GM12878 (cell line): ENCODE measurements at regions not wholly inside any gene's neighbourhood (a gene's known extent, or its start where the extent isn't known, plus 50 kb on each side); places are given as distances from the start of the nearest gene placed in this dataset.
"Not testable (repeated sequence)": the region's sequence is repeated elsewhere in the genome, so short reads cannot be mapped to it uniquely, and the experiment has no call there.

Experiments used
- ATAC-seq: fragments of 200-7000 bp; cut with Tn5 transposase; 3 replicates; pipeline ENCODE4 v1.9.1; 2020; ENCODE audit warnings: mild to moderate bottlenecking, moderate library complexity
- BruUV-seq: library from RNA; stranded (reverse); fragments of 400-500 nt; replicated peaks from 2 replicates; lab custom pipeline; 2021; lab: Mats Ljungman, UMichigan
- CTCF ChIA-PET: fragments of 300-600 bp; sonication (Branson Sonifier 250); formaldehyde crosslinking; extraction: SDS; loops from one replicate; lab custom pipeline; 2021; ENCODE audit warnings: inconsistent platforms; lab: Yijun Ruan, JAX
- POLR2A ChIA-PET: fragments of 350-600 bp; formaldehyde crosslinking; extraction: SDS; loops from one replicate; lab custom pipeline; 2021; ENCODE audit warnings: inconsistent platforms; lab: Charles Lee
- RAD21 ChIA-PET: fragments of 300-600 bp; sonication (Branson Sonifier 250); formaldehyde crosslinking; loops from one replicate; lab custom pipeline; 2023; ENCODE audit warnings: antibody characterized with exemption; ENCODE audit not compliant: unreplicated experiment; lab: Charles Lee
- SMC1A ChIA-PET: fragments of 300-600 bp; sonication (Branson Sonifier 250); formaldehyde crosslinking; loops from one replicate; lab custom pipeline; 2023; ENCODE audit not compliant: unreplicated experiment, uncharacterized antibody; lab: Charles Lee
- DNase-seq: peaks from one replicate; pipeline ENCODE4 v3.0.0-alpha.2; 2011; ENCODE audit warnings: low read depth, low spot score
- FAIRE-seq: peaks from 3 replicates; lab custom pipeline; 2011; peaks lifted over from hg19 to GRCh38; lab: Jason Lieb, UNC
- H2AFZ ChIP-seq: 2 replicates; pipeline ENCODE4 v1.6.0; 2011; ENCODE audit warnings: low read depth, low read length, control low read depth; ENCODE audit not compliant: control insufficient read depth
- H3K27ac ChIP-seq: 2 replicates; pipeline ENCODE4 v1.5.1; 2011; ENCODE audit warnings: control low read depth; ENCODE audit not compliant: control insufficient read depth, insufficient read depth
- H3K27me3 ChIP-seq, 2 experiments: replicated peaks in 1 of 2; 2 replicates each; pipeline versions ENCODE4 v1.6.0 to v1.6.1; 2011; ENCODE audit warnings: low read length in 1 of 2; ENCODE audit not compliant: control insufficient read depth in 2 of 2, insufficient read depth in 2 of 2
- H3K36me3 ChIP-seq, 2 experiments: 2 replicates each; pipeline ENCODE4 v1.5.1; 2011; ENCODE audit warnings: low read length in 1 of 2; ENCODE audit not compliant: control insufficient read depth in 2 of 2, insufficient read depth in 2 of 2
- H3K4me1 ChIP-seq: 2 replicates; pipeline ENCODE4 v1.6.1; 2011; ENCODE audit warnings: mild to moderate bottlenecking, low read length, moderate library complexity, mixed read lengths; ENCODE audit not compliant: control insufficient read depth, insufficient read depth
- H3K4me2 ChIP-seq: 2 replicates; pipeline ENCODE4 v1.6.0; 2011; ENCODE audit warnings: control low read depth; ENCODE audit not compliant: control insufficient read depth, insufficient read depth
- H3K4me3 ChIP-seq: fragments of 200-600 bp; sonication (generic); 2 replicates; pipeline ENCODE4 v1.5.1; 2016
- H3K79me2 ChIP-seq: 2 replicates; pipeline ENCODE4 v1.6.0; 2011; ENCODE audit warnings: low read length; ENCODE audit not compliant: control insufficient read depth, insufficient read depth
- H3K9ac ChIP-seq: 2 replicates; pipeline ENCODE4 v1.8.0; 2011; ENCODE audit warnings: low read length, control low read depth, mixed read lengths; ENCODE audit not compliant: control insufficient read depth, insufficient read depth
- H3K9me3 ChIP-seq: replicated peaks from 3 replicates; pipeline ENCODE4 v1.5.1; 2011; ENCODE audit warnings: mild to moderate bottlenecking, low read length; ENCODE audit not compliant: control insufficient read depth, insufficient read depth
- H4K20me1 ChIP-seq: 2 replicates; pipeline ENCODE4 v1.6.0; 2011; ENCODE audit not compliant: control insufficient read depth, insufficient read depth
- CHD1 ChIP-seq: IDR thresholded peaks from 2 replicates; pipeline ENCODE4 v1.6.1; 2012; ENCODE audit warnings: low read depth, low read length, improper control_type of control experiment
- FOS ChIP-seq: IDR thresholded peaks from 3 replicates; pipeline ENCODE4 v1.6.1; 2011; ENCODE audit warnings: borderline replicate concordance; ENCODE audit not compliant: insufficient read length; ENCODE audit errors: extremely low read depth
- MEF2A ChIP-seq: IDR thresholded peaks from 2 replicates; pipeline ENCODE4 v1.6.1; 2011; ENCODE audit warnings: low read depth, mild to moderate bottlenecking, low read length, moderate library complexity; ENCODE audit not compliant: insufficient read depth
- YY1 ChIP-seq: IDR thresholded peaks from 2 replicates; pipeline ENCODE4 v1.6.1; 2011; ENCODE audit warnings: low read depth, mild to moderate bottlenecking, low read length
- ZNF24 ChIP-seq: fragments of 450-650 bp; IDR thresholded peaks from 2 replicates; pipeline ENCODE4 v1.6.1; 2017; ENCODE audit warnings: antibody characterized with exemption, mild to moderate bottlenecking
- WGBS: methylation state at CpG from one replicate; pipeline ENCODE4 v1.1.6; 2016; ENCODE audit warnings: low lambda C conversion rate; ENCODE audit not compliant: insufficient replicate concordance, insufficient coverage; ENCODE audit errors: missing lambda C conversion rate; 5-methylcytosine and 5-hydroxymethylcytosine counted together
- in situ Hi-C: fragments of 300-500 bp; cut with MboI; formaldehyde crosslinking; loops from 9 replicates; pipeline ENCODE4 v1.14.3; 2018; ENCODE audit warnings: mixed read lengths
- intact Hi-C: fragments of 100-400 bp; cut with micrococcal nuclease; formaldehyde crosslinking; loops from one replicate; pipeline ENCODE4 v1.14.2; 2022; ENCODE audit not compliant: unreplicated experiment
- TF ChIP-seq, protein P1 (sequence below): fragments of 450-650 bp; IDR thresholded peaks from 2 replicates; pipeline ENCODE4 v1.6.1; 2016; ENCODE audit warnings: mild to moderate bottlenecking, moderate library complexity, borderline replicate concordance
- TF ChIP-seq, protein P2 (sequence below): IDR thresholded peaks from 2 replicates; pipeline ENCODE4 v1.6.1; 2011; ENCODE audit warnings: low read depth, low read length, improper control_type of control experiment, borderline replicate concordance
- TF ChIP-seq, protein P3 (sequence below): IDR thresholded peaks from 2 replicates; pipeline ENCODE4 v1.6.1; 2012; ENCODE audit warnings: mild to moderate bottlenecking, low read depth, low read length

DNA sequence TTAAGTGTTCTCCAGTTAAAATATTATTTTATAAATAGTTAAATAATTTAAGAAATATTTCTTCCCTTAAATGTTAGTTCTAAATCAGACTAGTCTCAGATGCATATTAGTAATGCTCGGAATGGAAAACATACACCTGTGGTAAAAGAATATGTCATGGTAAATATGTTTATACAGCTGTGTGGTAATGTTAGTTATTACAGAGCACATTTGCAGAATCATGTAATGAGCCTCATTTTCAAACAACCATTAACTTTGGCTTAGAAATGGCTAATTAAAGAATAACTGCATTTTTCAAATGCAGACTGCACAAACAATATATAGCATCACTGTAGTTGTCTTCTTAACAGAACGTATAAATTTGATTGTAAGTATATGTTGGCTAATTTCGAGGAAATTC, 90.3 kb downstream of the DISP1 start (continued):
- TF ChIP-seq, protein P1, sequence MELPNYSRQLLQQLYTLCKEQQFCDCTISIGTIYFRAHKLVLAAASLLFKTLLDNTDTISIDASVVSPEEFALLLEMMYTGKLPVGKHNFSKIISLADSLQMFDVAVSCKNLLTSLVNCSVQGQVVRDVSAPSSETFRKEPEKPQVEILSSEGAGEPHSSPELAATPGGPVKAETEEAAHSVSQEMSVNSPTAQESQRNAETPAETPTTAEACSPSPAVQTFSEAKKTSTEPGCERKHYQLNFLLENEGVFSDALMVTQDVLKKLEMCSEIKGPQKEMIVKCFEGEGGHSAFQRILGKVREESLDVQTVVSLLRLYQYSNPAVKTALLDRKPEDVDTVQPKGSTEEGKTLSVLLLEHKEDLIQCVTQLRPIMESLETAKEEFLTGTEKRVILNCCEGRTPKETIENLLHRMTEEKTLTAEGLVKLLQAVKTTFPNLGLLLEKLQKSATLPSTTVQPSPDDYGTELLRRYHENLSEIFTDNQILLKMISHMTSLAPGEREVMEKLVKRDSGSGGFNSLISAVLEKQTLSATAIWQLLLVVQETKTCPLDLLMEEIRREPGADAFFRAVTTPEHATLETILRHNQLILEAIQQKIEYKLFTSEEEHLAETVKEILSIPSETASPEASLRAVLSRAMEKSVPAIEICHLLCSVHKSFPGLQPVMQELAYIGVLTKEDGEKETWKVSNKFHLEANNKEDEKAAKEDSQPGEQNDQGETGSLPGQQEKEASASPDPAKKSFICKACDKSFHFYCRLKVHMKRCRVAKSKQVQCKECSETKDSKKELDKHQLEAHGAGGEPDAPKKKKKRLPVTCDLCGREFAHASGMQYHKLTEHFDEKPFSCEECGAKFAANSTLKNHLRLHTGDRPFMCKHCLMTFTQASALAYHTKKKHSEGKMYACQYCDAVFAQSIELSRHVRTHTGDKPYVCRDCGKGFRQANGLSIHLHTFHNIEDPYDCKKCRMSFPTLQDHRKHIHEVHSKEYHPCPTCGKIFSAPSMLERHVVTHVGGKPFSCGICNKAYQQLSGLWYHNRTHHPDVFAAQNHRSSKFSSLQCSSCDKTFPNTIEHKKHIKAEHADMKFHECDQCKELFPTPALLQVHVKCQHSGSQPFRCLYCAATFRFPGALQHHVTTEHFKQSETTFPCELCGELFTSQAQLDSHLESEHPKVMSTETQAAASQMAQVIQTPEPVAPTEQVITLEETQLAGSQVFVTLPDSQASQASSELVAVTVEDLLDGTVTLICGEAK: no peak
- TF ChIP-seq FOS: no peak
- TF ChIP-seq, protein P2, sequence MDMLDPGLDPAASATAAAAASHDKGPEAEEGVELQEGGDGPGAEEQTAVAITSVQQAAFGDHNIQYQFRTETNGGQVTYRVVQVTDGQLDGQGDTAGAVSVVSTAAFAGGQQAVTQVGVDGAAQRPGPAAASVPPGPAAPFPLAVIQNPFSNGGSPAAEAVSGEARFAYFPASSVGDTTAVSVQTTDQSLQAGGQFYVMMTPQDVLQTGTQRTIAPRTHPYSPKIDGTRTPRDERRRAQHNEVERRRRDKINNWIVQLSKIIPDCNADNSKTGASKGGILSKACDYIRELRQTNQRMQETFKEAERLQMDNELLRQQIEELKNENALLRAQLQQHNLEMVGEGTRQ: no peak
- TF ChIP-seq, protein P3, sequence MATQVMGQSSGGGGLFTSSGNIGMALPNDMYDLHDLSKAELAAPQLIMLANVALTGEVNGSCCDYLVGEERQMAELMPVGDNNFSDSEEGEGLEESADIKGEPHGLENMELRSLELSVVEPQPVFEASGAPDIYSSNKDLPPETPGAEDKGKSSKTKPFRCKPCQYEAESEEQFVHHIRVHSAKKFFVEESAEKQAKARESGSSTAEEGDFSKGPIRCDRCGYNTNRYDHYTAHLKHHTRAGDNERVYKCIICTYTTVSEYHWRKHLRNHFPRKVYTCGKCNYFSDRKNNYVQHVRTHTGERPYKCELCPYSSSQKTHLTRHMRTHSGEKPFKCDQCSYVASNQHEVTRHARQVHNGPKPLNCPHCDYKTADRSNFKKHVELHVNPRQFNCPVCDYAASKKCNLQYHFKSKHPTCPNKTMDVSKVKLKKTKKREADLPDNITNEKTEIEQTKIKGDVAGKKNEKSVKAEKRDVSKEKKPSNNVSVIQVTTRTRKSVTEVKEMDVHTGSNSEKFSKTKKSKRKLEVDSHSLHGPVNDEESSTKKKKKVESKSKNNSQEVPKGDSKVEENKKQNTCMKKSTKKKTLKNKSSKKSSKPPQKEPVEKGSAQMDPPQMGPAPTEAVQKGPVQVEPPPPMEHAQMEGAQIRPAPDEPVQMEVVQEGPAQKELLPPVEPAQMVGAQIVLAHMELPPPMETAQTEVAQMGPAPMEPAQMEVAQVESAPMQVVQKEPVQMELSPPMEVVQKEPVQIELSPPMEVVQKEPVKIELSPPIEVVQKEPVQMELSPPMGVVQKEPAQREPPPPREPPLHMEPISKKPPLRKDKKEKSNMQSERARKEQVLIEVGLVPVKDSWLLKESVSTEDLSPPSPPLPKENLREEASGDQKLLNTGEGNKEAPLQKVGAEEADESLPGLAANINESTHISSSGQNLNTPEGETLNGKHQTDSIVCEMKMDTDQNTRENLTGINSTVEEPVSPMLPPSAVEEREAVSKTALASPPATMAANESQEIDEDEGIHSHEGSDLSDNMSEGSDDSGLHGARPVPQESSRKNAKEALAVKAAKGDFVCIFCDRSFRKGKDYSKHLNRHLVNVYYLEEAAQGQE: no peak
- TF ChIP-seq YY1: no peak
- no peak for TF ChIP-seq ZNF24
- no peak for TF ChIP-seq CHD1
- no peak for TF ChIP-seq MEF2A

DNA sequence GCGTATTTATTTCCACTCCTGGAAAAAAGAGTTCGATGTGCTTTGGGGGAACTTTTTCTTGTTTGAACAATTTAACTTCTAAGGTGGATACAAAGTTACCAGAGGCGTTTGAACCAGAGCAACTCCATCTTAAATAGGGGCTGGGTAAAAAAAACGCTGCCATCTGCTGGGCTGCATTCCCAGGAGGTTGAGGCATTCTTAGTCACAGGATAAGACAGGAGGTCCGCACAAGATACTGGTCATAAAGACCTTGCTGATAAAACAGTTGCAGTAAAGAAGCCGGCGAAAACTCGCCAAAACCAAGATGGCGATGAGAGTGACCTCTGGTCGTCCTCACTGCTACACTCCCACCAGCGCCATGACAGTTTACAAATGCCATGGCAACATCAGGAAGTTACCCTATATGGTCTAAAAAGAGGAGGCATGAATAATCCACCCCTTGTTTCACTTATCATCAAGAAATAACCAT, 91.5 kb downstream of the DISP1 start:
- BruUV-seq, H3K9ac ChIP-seq, H3K4me1 ChIP-seq, ATAC-seq, H2AFZ ChIP-seq, H3K27ac ChIP-seq, SMC1A ChIA-PET, H3K9me3 ChIP-seq, intact Hi-C loops, in situ Hi-C loops, H3K36me3 ChIP-seq, RAD21 ChIA-PET, POLR2A ChIA-PET, H3K4me2 ChIP-seq, DNase-seq, CTCF ChIA-PET, H3K79me2 ChIP-seq, H3K4me3 ChIP-seq, H3K27me3 ChIP-seq, FAIRE-seq, H4K20me1 ChIP-seq: not testable (repeated sequence)
- WGBS: 58% methylated on average over 11 of the region's 11 CpGs
